Gastroesophageal sphincter (tissue), 3 donors: ENCODE measurements at regions not wholly inside any gene's neighbourhood (a gene's known extent, or its start where the extent isn't known, plus 50 kb on each side); places are given as distances from the start of the nearest gene placed in this dataset.

Experiments used
- EP300 ChIP-seq: sonication (generic); formaldehyde crosslinking; IDR thresholded peaks from one replicate; pipeline ENCODE4 v1.6.1; 2017; ENCODE audit warnings: antibody characterized with exemption, mild to moderate bottlenecking
- POLR2A ChIP-seq, 2 donors: fragments of 450-650 bp; IDR thresholded peaks; one replicate each; pipeline ENCODE4 v1.6.1; 2017; ENCODE audit warnings: antibody characterized with exemption in 2 of 2, mild to moderate bottlenecking in 2 of 2, moderate library complexity in 1 of 2
- POLR2AphosphoS5 ChIP-seq: sonication (generic); formaldehyde crosslinking; IDR thresholded peaks from one replicate; pipeline ENCODE4 v1.6.1; 2017; ENCODE audit warnings: antibody characterized with exemption
- TF ChIP-seq, protein P1 (sequence below), 4 experiments: fragments of 200-600 bp in 2 of 4; fragments of 450-650 bp in 2 of 4; sonication (generic) in 1 of 4; IDR thresholded peaks; one replicate each; pipeline ENCODE4 v1.5.1; 2017 to 2019; ENCODE audit warnings: antibody characterized with exemption in 4 of 4, mild to moderate bottlenecking in 2 of 4, moderate library complexity in 2 of 4

DNA sequence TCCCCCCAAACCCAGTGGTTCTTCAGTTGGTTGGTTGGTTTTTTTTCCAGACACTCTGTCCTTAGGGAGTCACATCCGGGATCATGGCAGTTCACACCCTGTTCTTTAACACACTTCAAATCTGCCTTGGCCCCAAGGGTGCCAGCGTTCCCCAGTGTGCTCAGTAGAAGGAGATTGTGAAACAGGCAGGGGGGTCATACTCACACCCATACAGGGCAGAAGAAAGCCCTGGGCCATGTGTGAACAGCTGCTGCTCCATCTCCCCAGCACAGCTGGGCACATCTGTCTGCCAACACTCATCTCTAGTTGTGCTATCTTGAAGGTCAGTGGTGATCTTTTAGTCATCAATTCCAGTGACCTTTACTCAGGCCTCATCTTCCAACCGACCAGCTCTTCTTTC is 64.4 kb upstream of the FUT8 start:
- TF ChIP-seq, protein P1, sequence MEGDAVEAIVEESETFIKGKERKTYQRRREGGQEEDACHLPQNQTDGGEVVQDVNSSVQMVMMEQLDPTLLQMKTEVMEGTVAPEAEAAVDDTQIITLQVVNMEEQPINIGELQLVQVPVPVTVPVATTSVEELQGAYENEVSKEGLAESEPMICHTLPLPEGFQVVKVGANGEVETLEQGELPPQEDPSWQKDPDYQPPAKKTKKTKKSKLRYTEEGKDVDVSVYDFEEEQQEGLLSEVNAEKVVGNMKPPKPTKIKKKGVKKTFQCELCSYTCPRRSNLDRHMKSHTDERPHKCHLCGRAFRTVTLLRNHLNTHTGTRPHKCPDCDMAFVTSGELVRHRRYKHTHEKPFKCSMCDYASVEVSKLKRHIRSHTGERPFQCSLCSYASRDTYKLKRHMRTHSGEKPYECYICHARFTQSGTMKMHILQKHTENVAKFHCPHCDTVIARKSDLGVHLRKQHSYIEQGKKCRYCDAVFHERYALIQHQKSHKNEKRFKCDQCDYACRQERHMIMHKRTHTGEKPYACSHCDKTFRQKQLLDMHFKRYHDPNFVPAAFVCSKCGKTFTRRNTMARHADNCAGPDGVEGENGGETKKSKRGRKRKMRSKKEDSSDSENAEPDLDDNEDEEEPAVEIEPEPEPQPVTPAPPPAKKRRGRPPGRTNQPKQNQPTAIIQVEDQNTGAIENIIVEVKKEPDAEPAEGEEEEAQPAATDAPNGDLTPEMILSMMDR (IDR thresholded peaks at IDR 0.05) = no peak
- TF ChIP-seq POLR2AphosphoS5 (peak; percentile 46), POLR2A (IDR thresholded peaks at IDR 0.05) (no peak), EP300 (no peak)
